HG03457 (cell line): ENCODE measurements at regions not wholly inside any gene's neighbourhood (a gene's known extent, or its start where the extent isn't known, plus 50 kb on each side); places are given as distances from the start of the nearest gene placed in this dataset.
"Not testable (repeated sequence)": the region's sequence is repeated elsewhere in the genome, so short reads cannot be mapped to it uniquely, and the experiment has no call there.

Experiments used
- ATAC-seq: cut with Tn5 transposase; IDR thresholded peaks from one replicate; pipeline ENCODE4 v1.9.1; 2021; ENCODE audit warnings: moderate number of reproducible peaks; ENCODE audit not compliant: unreplicated experiment

GRCh38 chr6:140041571-140042332 is 667.3 kb upstream of the CITED2 start:
- ATAC-seq = no peak

GRCh38 chr6:140041056-140041455 is 666.6 kb upstream of the CITED2 start:
- ATAC-seq = no peak

- ATAC-seq = no peak
Observed at GRCh38 chr6:140040396-140040795, 665.9 kb upstream of the CITED2 start.

- no peak for ATAC-seq
Observed at GRCh38 chr6:140039364-140039763, 664.9 kb upstream of the CITED2 start.

- no peak for ATAC-seq
Observed at GRCh38 chr6:140036196-140036595, 661.7 kb upstream of the CITED2 start.

GRCh38 chr6:140032189-140032588 is 657.7 kb upstream of the CITED2 start:
- no peak for ATAC-seq

- no peak for ATAC-seq
Observed at GRCh38 chr6:140029551-140029950, 655.1 kb upstream of the CITED2 start.

GRCh38 chr6:140027219-140027618 is 652.8 kb upstream of the CITED2 start:
- ATAC-seq = no peak

GRCh38 chr6:140026546-140026945 is 652.1 kb upstream of the CITED2 start:
- no peak for ATAC-seq

GRCh38 chr6:140025171-140025570 is 650.7 kb upstream of the CITED2 start:
- no peak for ATAC-seq

- ATAC-seq = no peak
Observed at GRCh38 chr6:140020207-140020791, 645.9 kb upstream of the CITED2 start.

GRCh38 chr6:140018588-140018987 is 644.1 kb upstream of the CITED2 start:
- ATAC-seq = no peak

- ATAC-seq = no peak
Observed at GRCh38 chr6:140017470-140017869, 643.0 kb upstream of the CITED2 start.

- no peak for ATAC-seq
Observed at GRCh38 chr6:140012150-140012549, 637.7 kb upstream of the CITED2 start.

- ATAC-seq = no peak
Observed at GRCh38 chr6:140011537-140011936, 637.1 kb upstream of the CITED2 start.

GRCh38 chr6:140009286-140009685 is 634.8 kb upstream of the CITED2 start:
- ATAC-seq = no peak

- ATAC-seq = no peak
Observed at GRCh38 chr6:140007525-140007924, 633.1 kb upstream of the CITED2 start.

GRCh38 chr6:140003217-140003616 is 628.8 kb upstream of the CITED2 start:
- no peak for ATAC-seq

GRCh38 chr6:140002396-140003022 is 628.1 kb upstream of the CITED2 start:
- ATAC-seq = no peak

- no peak for ATAC-seq
Observed at GRCh38 chr6:140001821-140002341, 627.4 kb upstream of the CITED2 start.

- ATAC-seq = no peak
Observed at GRCh38 chr6:140001005-140001404, 626.6 kb upstream of the CITED2 start.

- not testable (repeated sequence) for ATAC-seq
Observed at GRCh38 chr6:139999661-140000060, 625.2 kb upstream of the CITED2 start.
